WTC11 (cell line): ENCODE measurements at regions not wholly inside any gene's neighbourhood (a gene's known extent, or its start where the extent isn't known, plus 50 kb on each side); places are given as distances from the start of the nearest gene placed in this dataset.

Experiments used
- ATAC-seq: fragments of 200-7000 bp; cut with Tn5 transposase; 2 replicates; pipeline ENCODE4 v1.10.0; 2021; ENCODE audit warnings: mild to moderate bottlenecking, moderate library complexity
- CTCF ChIA-PET: fragments of 300-600 bp; sonication (Branson Sonifier 250); formaldehyde crosslinking; loops from one replicate; lab custom pipeline; 2021; ENCODE audit warnings: antibody characterized with exemption; lab: Charles Lee
- POLR2A ChIA-PET: fragments of 350-600 bp; sonication (Branson Sonifier 250); formaldehyde crosslinking; loops from one replicate; lab custom pipeline; 2021; ENCODE audit warnings: antibody characterized with exemption; lab: Charles Lee
- DNase-seq: peaks from one replicate; pipeline ENCODE4 v3.0.0; 2021; ENCODE audit warnings: low spot score
- H3K27ac Mint-ChIP-seq: 2 replicates; pipeline ENCODE4 v1.8.0; 2021; ENCODE audit warnings: mixed read lengths
- H3K27me3 Mint-ChIP-seq: 2 replicates; pipeline ENCODE4 v1.8.0; 2021; ENCODE audit warnings: low read depth, mild to moderate bottlenecking, moderate library complexity, mixed read lengths
- H3K36me3 Mint-ChIP-seq: 2 replicates; pipeline ENCODE4 v1.8.0; 2021; ENCODE audit warnings: mixed read lengths
- H3K4me1 Mint-ChIP-seq: 2 replicates; pipeline ENCODE4 v1.8.0; 2022; ENCODE audit warnings: mixed read lengths
- H3K4me3 Mint-ChIP-seq: 2 replicates; pipeline ENCODE4 v1.8.0; 2021; ENCODE audit warnings: mild to moderate bottlenecking, moderate library complexity, mixed read lengths
- H3K9me3 Mint-ChIP-seq: 2 replicates; pipeline ENCODE4 v1.8.0; 2021; ENCODE audit warnings: mixed read lengths
- AFF4 ChIP-seq: sonication (generic); formaldehyde crosslinking; IDR thresholded peaks from 2 replicates; pipeline ENCODE4 v1.8.1; 2023; ENCODE audit warnings: mild to moderate bottlenecking, missing genetic modification reagents, borderline replicate concordance
- ATF2 ChIP-seq: sonication (generic); formaldehyde crosslinking; IDR thresholded peaks from 2 replicates; pipeline ENCODE4 v1.8.1; 2022; ENCODE audit warnings: low read depth, missing genetic modification reagents, borderline replicate concordance
- CBFB ChIP-seq: sonication (generic); formaldehyde crosslinking; IDR thresholded peaks from 2 replicates; pipeline ENCODE4 v1.8.1; 2022; ENCODE audit warnings: mild to moderate bottlenecking, low read depth, missing genetic modification reagents
- CREM ChIP-seq: sonication (generic); formaldehyde crosslinking; IDR thresholded peaks from 2 replicates; pipeline ENCODE4 v1.8.1; 2022; ENCODE audit warnings: mild to moderate bottlenecking, missing genetic modification reagents, moderate library complexity
- FOXP4 ChIP-seq: sonication (generic); formaldehyde crosslinking; IDR thresholded peaks from 2 replicates; pipeline ENCODE4 v1.8.0; 2022; ENCODE audit warnings: mild to moderate bottlenecking, missing genetic modification reagents
- GRHL2 ChIP-seq: fragments of 250-450 bp; sonication (Bioruptor Pico); IDR thresholded peaks from 2 replicates; pipeline ENCODE4 v1.8.0; 2022; ENCODE audit warnings: mild to moderate bottlenecking, moderate library complexity; ENCODE audit not compliant: insufficient replicate concordance, severe bottlenecking
- NR3C1 ChIP-seq: sonication (generic); formaldehyde crosslinking; conservative IDR thresholded peaks from 2 replicates; pipeline ENCODE4 v1.8.1; 2023; ENCODE audit warnings: low read depth, mild to moderate bottlenecking, missing genetic modification reagents
- PRRX2 ChIP-seq: fragments of 250-450 bp; sonication (Bioruptor Pico); IDR thresholded peaks from 2 replicates; pipeline ENCODE4 v1.8.0; 2021; ENCODE audit warnings: mild to moderate bottlenecking
- RELA ChIP-seq: sonication (generic); formaldehyde crosslinking; IDR thresholded peaks from 2 replicates; pipeline ENCODE4 v1.8.1; 2022; ENCODE audit warnings: missing genetic modification reagents, mild to moderate bottlenecking, borderline replicate concordance
- SMAD4 ChIP-seq: sonication (generic); formaldehyde crosslinking; IDR thresholded peaks from 2 replicates; pipeline ENCODE4 v1.8.0; 2022; ENCODE audit warnings: mild to moderate bottlenecking, missing genetic modification reagents
- SP1 ChIP-seq: sonication (generic); formaldehyde crosslinking; conservative IDR thresholded peaks from 2 replicates; pipeline ENCODE4 v1.8.1; 2022; ENCODE audit warnings: missing genetic modification reagents
- TEAD1 ChIP-seq: sonication (generic); formaldehyde crosslinking; IDR thresholded peaks from 2 replicates; pipeline ENCODE4 v1.8.0; 2022; ENCODE audit warnings: mild to moderate bottlenecking, missing genetic modification reagents
- ZNF138 ChIP-seq: sonication (generic); formaldehyde crosslinking; conservative IDR thresholded peaks from 2 replicates; pipeline ENCODE4 v1.8.1; 2022; ENCODE audit warnings: mild to moderate bottlenecking, moderate library complexity, missing genetic modification reagents
- TF ChIP-seq, protein P1 (sequence below): sonication (generic); formaldehyde crosslinking; IDR thresholded peaks from 2 replicates; pipeline ENCODE4 v1.8.0; 2023; ENCODE audit warnings: missing genetic modification reagents, mild to moderate bottlenecking, borderline replicate concordance
- TF ChIP-seq, protein P2 (sequence below): sonication (generic); formaldehyde crosslinking; IDR thresholded peaks from 2 replicates; pipeline ENCODE4 v1.8.1; 2023; ENCODE audit warnings: mild to moderate bottlenecking, missing genetic modification reagents, moderate library complexity

GRCh38 chrX:810186-810585, 179.6 kb downstream of the SHOX start:
- peaks cover 6% of the 10 kb centered on the region for H3K27me3 Mint-ChIP-seq
- H3K36me3 Mint-ChIP-seq = no peaks in the 10 kb centered on the region
- H3K27ac Mint-ChIP-seq = no peak overlapping the region
- peaks cover 13% of the 10 kb centered on the region for H3K4me1 Mint-ChIP-seq
- H3K9me3 Mint-ChIP-seq = no peaks in the 10 kb centered on the region
- H3K4me3 Mint-ChIP-seq = no peak overlapping the region
- ChIA-PET POLR2A (no interaction called here), CTCF (no interaction called here)
- DNase-seq (no peak), ATAC-seq (no peak)
- TF ChIP-seq CREM (CRISPR knock-in tag) (no peak), NR3C1 (CRISPR knock-in tag) (no peak), SP1 (CRISPR knock-in tag) (no peak), AFF4 (CRISPR knock-in tag) (no peak), RELA (CRISPR knock-in tag) (no peak), TEAD1 (no peak), SMAD4 (CRISPR knock-in tag) (no peak), FOXP4 (CRISPR knock-in tag) (no peak), CBFB (CRISPR knock-in tag) (no peak), PRRX2 (CRISPR knock-in tag) (no peak)
- TF ChIP-seq, protein P1, sequence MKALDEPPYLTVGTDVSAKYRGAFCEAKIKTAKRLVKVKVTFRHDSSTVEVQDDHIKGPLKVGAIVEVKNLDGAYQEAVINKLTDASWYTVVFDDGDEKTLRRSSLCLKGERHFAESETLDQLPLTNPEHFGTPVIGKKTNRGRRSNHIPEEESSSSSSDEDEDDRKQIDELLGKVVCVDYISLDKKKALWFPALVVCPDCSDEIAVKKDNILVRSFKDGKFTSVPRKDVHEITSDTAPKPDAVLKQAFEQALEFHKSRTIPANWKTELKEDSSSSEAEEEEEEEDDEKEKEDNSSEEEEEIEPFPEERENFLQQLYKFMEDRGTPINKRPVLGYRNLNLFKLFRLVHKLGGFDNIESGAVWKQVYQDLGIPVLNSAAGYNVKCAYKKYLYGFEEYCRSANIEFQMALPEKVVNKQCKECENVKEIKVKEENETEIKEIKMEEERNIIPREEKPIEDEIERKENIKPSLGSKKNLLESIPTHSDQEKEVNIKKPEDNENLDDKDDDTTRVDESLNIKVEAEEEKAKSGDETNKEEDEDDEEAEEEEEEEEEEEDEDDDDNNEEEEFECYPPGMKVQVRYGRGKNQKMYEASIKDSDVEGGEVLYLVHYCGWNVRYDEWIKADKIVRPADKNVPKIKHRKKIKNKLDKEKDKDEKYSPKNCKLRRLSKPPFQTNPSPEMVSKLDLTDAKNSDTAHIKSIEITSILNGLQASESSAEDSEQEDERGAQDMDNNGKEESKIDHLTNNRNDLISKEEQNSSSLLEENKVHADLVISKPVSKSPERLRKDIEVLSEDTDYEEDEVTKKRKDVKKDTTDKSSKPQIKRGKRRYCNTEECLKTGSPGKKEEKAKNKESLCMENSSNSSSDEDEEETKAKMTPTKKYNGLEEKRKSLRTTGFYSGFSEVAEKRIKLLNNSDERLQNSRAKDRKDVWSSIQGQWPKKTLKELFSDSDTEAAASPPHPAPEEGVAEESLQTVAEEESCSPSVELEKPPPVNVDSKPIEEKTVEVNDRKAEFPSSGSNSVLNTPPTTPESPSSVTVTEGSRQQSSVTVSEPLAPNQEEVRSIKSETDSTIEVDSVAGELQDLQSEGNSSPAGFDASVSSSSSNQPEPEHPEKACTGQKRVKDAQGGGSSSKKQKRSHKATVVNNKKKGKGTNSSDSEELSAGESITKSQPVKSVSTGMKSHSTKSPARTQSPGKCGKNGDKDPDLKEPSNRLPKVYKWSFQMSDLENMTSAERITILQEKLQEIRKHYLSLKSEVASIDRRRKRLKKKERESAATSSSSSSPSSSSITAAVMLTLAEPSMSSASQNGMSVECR = no peak

DNA sequence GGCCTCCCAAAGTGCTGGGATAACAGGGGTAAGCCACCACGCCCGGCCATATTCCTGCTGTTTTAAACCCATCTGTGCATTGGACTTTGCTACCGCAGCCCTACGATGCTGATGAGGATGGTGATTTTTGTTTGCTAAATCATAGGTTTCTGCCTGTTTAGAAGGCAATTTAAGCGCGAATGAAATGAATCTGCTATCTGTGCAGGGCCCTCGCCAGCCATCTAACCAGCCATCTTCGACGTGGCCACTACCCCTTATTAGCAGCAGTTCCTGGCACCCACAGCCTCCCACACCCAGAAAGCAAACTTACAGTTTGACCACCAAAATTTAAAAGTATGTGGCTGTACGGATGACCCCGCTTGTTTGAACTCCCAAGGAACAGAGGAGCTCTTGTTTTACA, 178.5 kb downstream of the SHOX start:
- CTCF ChIA-PET = no interaction called here
- H3K4me3 Mint-ChIP-seq = no peak overlapping the region
- H3K27ac Mint-ChIP-seq = no peak overlapping the region
- POLR2A ChIA-PET = no interaction called here
- H3K9me3 Mint-ChIP-seq = no peaks in the 10 kb centered on the region
- no peak for DNase-seq
- H3K27me3 Mint-ChIP-seq = peaks cover 6% of the 10 kb centered on the region
- peaks cover 15% of the 10 kb centered on the region for H3K4me1 Mint-ChIP-seq
- no peak for ATAC-seq
- TF ChIP-seq, protein P2, sequence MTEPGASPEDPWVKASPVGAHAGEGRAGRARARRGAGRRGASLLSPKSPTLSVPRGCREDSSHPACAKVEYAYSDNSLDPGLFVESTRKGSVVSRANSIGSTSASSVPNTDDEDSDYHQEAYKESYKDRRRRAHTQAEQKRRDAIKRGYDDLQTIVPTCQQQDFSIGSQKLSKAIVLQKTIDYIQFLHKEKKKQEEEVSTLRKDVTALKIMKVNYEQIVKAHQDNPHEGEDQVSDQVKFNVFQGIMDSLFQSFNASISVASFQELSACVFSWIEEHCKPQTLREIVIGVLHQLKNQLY (CRISPR knock-in tag) = no peak
- TF ChIP-seq ZNF138 (no peak), ATF2 (no peak), GRHL2 (CRISPR knock-in tag) (no peak)
- no peaks in the 10 kb centered on the region for H3K36me3 Mint-ChIP-seq
